Epithelial cell of proximal tubule (primary cell): ENCODE measurements at regions not wholly inside any gene's neighbourhood (a gene's known extent, or its start where the extent isn't known, plus 50 kb on each side); places are given as distances from the start of the nearest gene placed in this dataset.

Experiments
- DNase-seq: peaks from one replicate; pipeline ENCODE4 v3.0.0-alpha.2; 2011; ENCODE audit warnings: low read depth
- H3K4me3 ChIP-seq: 2 replicates; pipeline ENCODE4 v1.5.1; 2011; ENCODE audit warnings: low read depth, mild to moderate bottlenecking, low read length
- TF ChIP-seq, protein P1 (sequence below): conservative IDR thresholded peaks from 2 replicates; pipeline ENCODE4 v1.5.1; 2012; ENCODE audit warnings: low read depth, mild to moderate bottlenecking, low read length

- DNase-seq, result no peak
- TF ChIP-seq, protein P1, sequence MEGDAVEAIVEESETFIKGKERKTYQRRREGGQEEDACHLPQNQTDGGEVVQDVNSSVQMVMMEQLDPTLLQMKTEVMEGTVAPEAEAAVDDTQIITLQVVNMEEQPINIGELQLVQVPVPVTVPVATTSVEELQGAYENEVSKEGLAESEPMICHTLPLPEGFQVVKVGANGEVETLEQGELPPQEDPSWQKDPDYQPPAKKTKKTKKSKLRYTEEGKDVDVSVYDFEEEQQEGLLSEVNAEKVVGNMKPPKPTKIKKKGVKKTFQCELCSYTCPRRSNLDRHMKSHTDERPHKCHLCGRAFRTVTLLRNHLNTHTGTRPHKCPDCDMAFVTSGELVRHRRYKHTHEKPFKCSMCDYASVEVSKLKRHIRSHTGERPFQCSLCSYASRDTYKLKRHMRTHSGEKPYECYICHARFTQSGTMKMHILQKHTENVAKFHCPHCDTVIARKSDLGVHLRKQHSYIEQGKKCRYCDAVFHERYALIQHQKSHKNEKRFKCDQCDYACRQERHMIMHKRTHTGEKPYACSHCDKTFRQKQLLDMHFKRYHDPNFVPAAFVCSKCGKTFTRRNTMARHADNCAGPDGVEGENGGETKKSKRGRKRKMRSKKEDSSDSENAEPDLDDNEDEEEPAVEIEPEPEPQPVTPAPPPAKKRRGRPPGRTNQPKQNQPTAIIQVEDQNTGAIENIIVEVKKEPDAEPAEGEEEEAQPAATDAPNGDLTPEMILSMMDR, result peak; percentile 90
- no peak overlapping the region for H3K4me3 ChIP-seq
These were observed 195.4 kb downstream of the OPA1 start for GRCh38 chr3:193788189-193788991.

- TF ChIP-seq, protein P1, result no peak
- H3K4me3 ChIP-seq, result no peak overlapping the region
- DNase-seq, result no peak
These were observed 196.4 kb downstream of the OPA1 start for GRCh38 chr3:193789455-193789854.

GRCh38 chr3:193790086-193790990 lies 197.3 kb downstream of the OPA1 start:
- TF ChIP-seq, protein P1, result no peak
- H3K4me3 ChIP-seq, result no peak overlapping the region
- no peak for DNase-seq

DNA sequence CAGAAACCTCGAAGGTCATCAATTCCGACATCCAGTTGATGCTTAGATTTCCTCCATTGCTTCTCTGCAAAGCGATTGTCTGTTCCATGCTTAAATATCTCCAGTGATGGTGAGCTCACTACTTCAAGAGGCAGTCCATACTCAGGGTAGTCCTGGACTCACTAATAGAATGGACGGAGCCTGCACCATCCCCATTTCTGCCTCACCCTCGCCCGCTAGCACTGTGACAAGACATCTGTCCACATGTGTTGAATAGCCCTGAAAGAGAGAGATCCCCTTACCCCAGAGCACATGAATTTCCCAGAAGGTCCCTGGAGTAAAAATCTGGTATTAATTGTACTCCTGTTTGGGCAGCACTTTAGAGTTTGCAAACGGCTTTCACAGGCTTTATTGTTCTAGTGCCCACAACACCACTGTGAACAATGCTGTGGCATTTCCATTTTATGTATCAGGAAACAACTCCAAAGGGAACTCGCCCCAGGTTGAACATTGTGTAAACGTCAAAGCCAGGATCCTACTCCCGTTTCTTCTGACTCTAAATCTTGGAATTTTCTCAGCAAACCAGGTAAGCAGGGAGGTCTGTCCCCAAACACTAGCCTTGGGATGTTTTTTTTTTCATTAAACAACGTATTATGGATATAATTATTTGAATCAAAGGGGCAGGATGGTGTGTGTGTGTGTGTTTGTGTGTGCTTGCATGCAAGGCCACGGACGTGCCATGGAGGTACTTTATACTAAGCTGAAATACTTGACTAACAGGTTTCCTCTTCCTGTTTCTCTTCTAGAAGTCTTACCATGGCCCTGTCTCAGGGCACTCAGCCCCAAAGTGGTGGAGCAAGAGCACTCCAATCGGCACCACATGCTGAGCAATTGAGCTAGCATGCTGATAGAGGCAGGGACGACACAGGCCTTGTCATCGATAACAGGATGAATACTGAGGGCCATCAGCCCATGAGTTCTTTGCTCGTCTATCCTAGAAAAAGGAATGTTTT lies 198.3 kb downstream of the OPA1 start:
- no peak overlapping the region for H3K4me3 ChIP-seq
- no peak for DNase-seq
- TF ChIP-seq, protein P1, result no peak

GRCh38 chr3:193793123-193793522 lies 200.1 kb downstream of the OPA1 start:
- no peak overlapping the region for H3K4me3 ChIP-seq
- DNase-seq, result no peak
- TF ChIP-seq, protein P1, result no peak
